PC-9 (cell line): ENCODE measurements at regions not wholly inside any gene's neighbourhood (a gene's known extent, or its start where the extent isn't known, plus 50 kb on each side); places are given as distances from the start of the nearest gene placed in this dataset.

ENCODE experiments used
- CTCF ChIP-seq: fragments of 200-600 bp; sonication (generic); conservative IDR thresholded peaks from 2 replicates; pipeline ENCODE4 v1.6.1; 2017; ENCODE audit warnings: mixed run types, antibody characterized with exemption, mild to moderate bottlenecking, moderate library complexity
- EZH2 ChIP-seq: fragments of 200-600 bp; sonication (generic); IDR thresholded peaks from 2 replicates; pipeline ENCODE4 v1.8.0; 2017; ENCODE audit warnings: antibody characterized with exemption, low read depth

DNA sequence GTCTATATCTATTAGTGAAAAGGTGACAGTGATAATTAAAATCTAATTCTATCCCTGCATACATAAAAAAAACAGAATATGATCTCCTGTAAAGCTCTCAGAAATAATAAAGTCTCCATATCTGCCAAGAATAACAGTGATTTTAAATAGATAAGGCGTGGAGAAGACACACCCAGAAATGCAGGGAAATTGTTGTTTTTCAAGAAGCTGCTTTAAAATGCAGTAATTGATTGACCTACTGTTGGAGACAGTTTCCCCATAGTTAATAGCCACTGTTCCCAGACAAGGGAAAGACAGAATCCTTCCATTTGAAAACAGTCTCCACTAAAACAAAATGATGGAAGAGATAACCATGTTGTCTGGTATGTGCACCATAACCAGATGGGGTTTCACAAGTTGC, 571.5 kb upstream of the CDH5 start:
- TF ChIP-seq CTCF, result no peak
- no peak for TF ChIP-seq EZH2
